ENCODE measurements at regions not wholly inside any gene's neighbourhood (a gene's known extent, or its start where the extent isn't known, plus 50 kb on each side); places are given as distances from the start of the nearest gene placed in this dataset.

DNA sequence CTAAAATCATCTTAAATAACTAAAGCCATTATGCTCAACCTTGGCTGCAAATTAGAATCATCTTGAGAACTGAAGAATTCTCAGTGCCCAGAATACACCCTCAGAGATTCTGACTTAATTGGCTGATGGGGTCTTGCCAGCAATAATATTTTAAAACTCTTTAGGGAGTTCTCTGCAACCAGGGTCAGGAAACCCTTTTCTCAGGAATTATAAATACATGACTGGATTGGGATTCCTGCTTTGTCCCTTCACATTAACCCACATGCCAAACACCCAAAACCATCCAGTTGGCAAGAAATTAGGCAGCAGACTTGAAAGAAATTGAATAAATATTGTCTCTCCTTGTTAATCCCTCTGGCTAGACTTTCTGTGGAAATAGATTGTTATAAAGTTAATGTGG, 482.3 kb upstream of the NECTIN3 start:
- no peak for TF ChIP-seq CTCF (conservative IDR thresholded peaks at IDR 0.05; ENCODE audit: low read depth, low read length)
- Histone ChIP-seq H3K36me3 (ENCODE audit: insufficient read depth) (no peaks in the 10 kb centered on the region), H3K79me2 (ENCODE audit: insufficient read depth, low read depth) (no peaks in the 10 kb centered on the region), H3K4me2 (no peak overlapping the region), H3K27me3 (ENCODE audit: insufficient read depth, low read depth) (no peaks in the 10 kb centered on the region), H3K4me1 (ENCODE audit: low read depth, poor library complexity, severe bottlenecking) (peaks cover 23% of the 10 kb centered on the region), H3K4me3 (IDR thresholded peaks at IDR 0.05; ENCODE audit: insufficient read depth, low read depth, low read length) (no peak overlapping the region), H3K9ac (no peak overlapping the region), H3K27ac (no peak overlapping the region), H2AFZ (ENCODE audit: low read depth) (no peak overlapping the region), H4K20me1 (ENCODE audit: insufficient read depth) (no peaks in the 10 kb centered on the region)

- Histone ChIP-seq H3K4me1 (ENCODE audit: low read depth, poor library complexity, severe bottlenecking) (peaks cover 38% of the 10 kb centered on the region), H3K79me2 (ENCODE audit: insufficient read depth, low read depth) (no peaks in the 10 kb centered on the region), H3K4me3 (IDR thresholded peaks at IDR 0.05; ENCODE audit: insufficient read depth, low read depth, low read length) (no peak overlapping the region), H3K9ac (no peak overlapping the region), H3K27me3 (ENCODE audit: insufficient read depth, low read depth) (no peaks in the 10 kb centered on the region), H2AFZ (ENCODE audit: low read depth) (peak overlapping the region; percentile 34; the same call in 1 of the 2 replicates), H3K36me3 (ENCODE audit: insufficient read depth) (no peaks in the 10 kb centered on the region), H3K27ac (peak overlapping the region; percentile 38; the same call in 1 of the 2 replicates), H4K20me1 (ENCODE audit: insufficient read depth) (no peaks in the 10 kb centered on the region), H3K4me2 (peak overlapping the region; percentile 76)
- no peak for TF ChIP-seq CTCF (conservative IDR thresholded peaks at IDR 0.05; ENCODE audit: low read depth, low read length)
Measured at GRCh38 chr3:110593749-110594148, 477.9 kb upstream of the NECTIN3 start.

DNA sequence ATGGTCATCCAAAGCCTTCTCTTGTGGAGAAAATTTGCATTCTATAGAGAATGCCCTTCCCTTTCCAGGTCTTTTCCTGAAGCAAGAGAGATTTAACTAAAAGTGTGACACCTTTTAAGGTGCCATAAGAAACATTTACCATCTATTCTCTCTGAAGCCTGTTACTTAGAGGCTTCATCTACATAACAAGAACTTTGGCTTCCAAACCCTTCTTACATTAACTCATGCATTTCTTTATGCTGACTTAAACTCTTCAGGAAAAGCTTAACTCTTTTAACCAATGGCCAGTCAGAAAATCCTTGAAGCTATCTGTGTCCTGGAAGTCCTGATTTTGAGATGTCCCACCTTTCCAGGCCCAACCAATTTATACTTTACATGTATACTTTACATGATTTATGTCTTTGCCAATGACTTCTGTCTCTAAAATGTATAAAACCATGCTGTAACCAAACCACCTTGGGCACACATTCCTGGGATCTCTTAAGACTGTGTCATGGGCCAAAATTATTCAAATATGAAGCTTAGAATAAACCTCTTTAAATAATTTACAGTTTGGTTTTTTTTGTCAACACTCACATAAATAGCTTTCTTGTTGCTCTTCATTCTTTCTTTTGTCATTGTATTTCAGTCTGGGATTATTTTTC, 472.6 kb upstream of the NECTIN3 start:
- Histone ChIP-seq H3K36me3 (ENCODE audit: insufficient read depth) (no peaks in the 10 kb centered on the region), H3K4me1 (ENCODE audit: low read depth, poor library complexity, severe bottlenecking) (peaks cover 18% of the 10 kb centered on the region), H3K27me3 (ENCODE audit: insufficient read depth, low read depth) (no peaks in the 10 kb centered on the region), H3K9ac (no peak overlapping the region), H2AFZ (ENCODE audit: low read depth) (no peak overlapping the region), H3K4me2 (no peak overlapping the region), H3K4me3 (IDR thresholded peaks at IDR 0.05; ENCODE audit: insufficient read depth, low read depth, low read length) (no peak overlapping the region), H4K20me1 (ENCODE audit: insufficient read depth) (no peaks in the 10 kb centered on the region), H3K27ac (no peak overlapping the region), H3K79me2 (ENCODE audit: insufficient read depth, low read depth) (no peaks in the 10 kb centered on the region)
- TF ChIP-seq CTCF (conservative IDR thresholded peaks at IDR 0.05; ENCODE audit: low read depth, low read length): no peak

DNA sequence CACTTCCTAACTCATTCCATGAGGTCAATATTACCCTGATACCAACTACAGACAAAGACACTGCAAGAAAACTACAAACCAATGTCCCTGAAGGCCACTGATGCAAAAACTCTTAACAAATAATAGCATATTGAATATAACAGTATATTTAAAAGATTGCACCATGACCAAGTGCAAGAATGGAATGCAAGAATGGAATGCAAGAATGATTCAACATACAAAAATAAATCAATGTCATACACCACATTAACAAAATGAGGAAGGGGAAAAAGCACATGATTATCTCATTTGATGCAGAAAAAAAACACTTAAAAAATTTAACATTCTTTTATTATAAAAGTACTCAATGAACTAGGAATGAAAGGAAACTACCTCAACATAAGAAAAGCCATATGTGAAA, 463.1 kb upstream of the NECTIN3 start:
- H3K4me2 ChIP-seq: no peak overlapping the region
- H3K27ac ChIP-seq: no peak overlapping the region
- no peak for TF ChIP-seq CTCF (conservative IDR thresholded peaks at IDR 0.05; ENCODE audit: low read depth, low read length)
- no peak overlapping the region for H3K4me3 ChIP-seq (IDR thresholded peaks at IDR 0.05; ENCODE audit: insufficient read depth, low read depth, low read length)
- H2AFZ ChIP-seq (ENCODE audit: low read depth): no peak overlapping the region; the same call in 1 of the 2 replicates
- no peaks in the 10 kb centered on the region for H3K4me1 ChIP-seq (ENCODE audit: low read depth, poor library complexity, severe bottlenecking)
- H3K27me3 ChIP-seq (ENCODE audit: insufficient read depth, low read depth): no peaks in the 10 kb centered on the region
- no peaks in the 10 kb centered on the region for H3K36me3 ChIP-seq (ENCODE audit: insufficient read depth)
- no peaks in the 10 kb centered on the region for H4K20me1 ChIP-seq (ENCODE audit: insufficient read depth)
- H3K9ac ChIP-seq: no peak overlapping the region
- no peaks in the 10 kb centered on the region for H3K79me2 ChIP-seq (ENCODE audit: insufficient read depth, low read depth)
